ENCODE measurements at regions not wholly inside any gene's neighbourhood (a gene's known extent, or its start where the extent isn't known, plus 50 kb on each side); places are given as distances from the start of the nearest gene placed in this dataset.
"Not testable (repeated sequence)": the region's sequence is repeated elsewhere in the genome, so short reads cannot be mapped to it uniquely, and the experiment has no call there.

DNA sequence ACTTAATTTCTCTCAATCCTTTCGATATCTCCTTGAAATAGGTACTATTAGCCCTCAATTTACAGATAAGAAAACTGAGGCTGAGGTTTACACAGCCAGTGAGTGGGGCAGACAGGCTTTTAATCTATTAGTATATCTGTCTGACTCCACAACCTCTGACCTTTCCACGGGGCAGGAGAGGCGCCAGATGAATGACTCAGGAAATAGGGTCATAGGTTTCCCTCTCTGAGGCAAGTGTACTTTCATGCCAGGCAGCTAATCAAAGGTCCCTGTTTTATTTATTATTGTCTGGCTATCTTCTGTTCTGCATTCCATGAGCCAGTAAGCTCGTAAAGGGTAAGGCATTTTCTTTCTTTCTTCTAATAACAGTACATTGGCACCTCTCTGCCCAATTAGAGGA, 79.6 kb upstream of the KLF4 start:
- no peak overlapping the region for H3K14ac ChIP-seq (replicated peaks; ENCODE audit: low read depth, low read length)
- H3K36me3 ChIP-seq (ENCODE audit: control insufficient read depth, insufficient read depth, low read length) = no peaks in the 10 kb centered on the region
- H4K20me1 ChIP-seq (ENCODE audit: insufficient read depth, low read length) = no peaks in the 10 kb centered on the region
- H2AFZ ChIP-seq (replicated peaks; ENCODE audit: low read length, poor library complexity) = no peak overlapping the region
- in situ Hi-C loops (cut with MboI; ENCODE audit: low sequenced_read_pairs) (no loop called here), intact Hi-C loops (cut with micrococcal nuclease) (no loop called here), dilution Hi-C loops (cut with HindIII; ENCODE audit: low sequenced_read_pairs, unreplicated experiment) (no loop called here)
- no peak overlapping the region for H4K5ac ChIP-seq (ENCODE audit: low read depth, low read length)
- ChIA-PET POLR2A (ENCODE audit: unreplicated experiment) (no interaction called here), CTCF (no interaction called here)
- no peak overlapping the region for H2BK120ac ChIP-seq (ENCODE audit: low read depth, low read length)
- WGBS, 2 experiments (ENCODE audit: extremely low coverage in 2 of 2, insufficient read length in 1 of 2) = no CpG with 5 or more reads among the region's 4 CpGs
- no peak overlapping the region for H2BK15ac ChIP-seq (ENCODE audit: low read depth, low read length)
- no peaks in the 10 kb centered on the region; the same call in 1 of the 2 replicates for H3K4me1 ChIP-seq (ENCODE audit: control insufficient read depth, insufficient read depth, low read length)
- BruUV-seq (replicated peaks) = no TSS peak
- no peak overlapping the region for H2AK9ac ChIP-seq (replicated peaks; ENCODE audit: low read depth, low read length, poor library complexity)
- no peak overlapping the region for H3K56ac ChIP-seq (ENCODE audit: extremely low read depth, insufficient read depth, low read length)
- H3K79me1 ChIP-seq (ENCODE audit: low read depth in 1 of 2, low read length in 2 of 2) = no peaks in the 10 kb centered on the region
- ATAC-seq (ENCODE audit: low read depth) (peak; percentile 64), DNase-seq (peak; percentile 17)
- H3K9me3 ChIP-seq (ENCODE audit: control insufficient read depth, insufficient read depth, low read length) = no peaks in the 10 kb centered on the region
- H3K23ac ChIP-seq (ENCODE audit: low read depth, low read length) = no peak overlapping the region
- no peaks in the 10 kb centered on the region for H3K27me3 ChIP-seq (ENCODE audit: control insufficient read depth, insufficient read depth, low read length)
- H2BK20ac ChIP-seq (ENCODE audit: low read depth, low read length) = no peak overlapping the region
- H3K4ac ChIP-seq (ENCODE audit: low read depth, low read length) = no peak overlapping the region
- TF ChIP-seq USF2 (IDR thresholded peaks at IDR 0.05; ENCODE audit: low read depth, low read length) = no peak
- no peaks in the 10 kb centered on the region for H3K9me1 ChIP-seq (ENCODE audit: insufficient read depth, low read length)
- no peak overlapping the region for H3K27ac ChIP-seq (ENCODE audit: insufficient read depth, low read length)
- no peak overlapping the region for H2BK5ac ChIP-seq (ENCODE audit: low read depth, low read length, poor library complexity, severe bottlenecking)
- no peak overlapping the region for H4K8ac ChIP-seq (ENCODE audit: low read depth in 2 of 2, low read length in 2 of 2)
- H3K4me2 ChIP-seq (ENCODE audit: low read depth, low read length) = no peak overlapping the region
- H3K9ac ChIP-seq (ENCODE audit: low read depth, low read length) = no peak overlapping the region
- H4K91ac ChIP-seq (ENCODE audit: insufficient read depth, low read depth, low read length) = no peak overlapping the region
- H3K4me3 ChIP-seq (ENCODE audit: insufficient read depth, low read depth, low read length) = no peak overlapping the region
- no peak overlapping the region for H2AK5ac ChIP-seq (ENCODE audit: low read depth, low read length)
- H3K18ac ChIP-seq (ENCODE audit: low read depth, low read length) = no peak overlapping the region

DNA sequence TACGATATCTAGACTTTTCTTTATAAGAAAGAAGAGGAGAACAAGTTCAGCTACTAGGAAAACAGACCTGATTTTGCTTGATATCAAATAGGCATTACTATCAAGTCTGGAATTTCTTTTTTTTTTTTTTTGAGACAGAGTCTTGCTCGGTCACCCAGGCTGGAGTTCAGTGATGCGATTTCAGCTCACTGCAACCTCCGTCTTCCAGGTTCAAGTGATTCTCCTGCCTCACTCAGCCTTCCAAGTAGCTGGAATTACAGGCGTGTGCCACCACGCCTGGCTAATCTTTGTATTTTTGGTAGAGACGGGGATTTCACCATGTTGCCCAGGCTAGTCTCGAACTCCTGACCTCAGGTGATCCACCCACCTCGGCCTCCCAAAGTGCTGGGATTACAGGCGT, 78.8 kb upstream of the KLF4 start:
- H2BK20ac ChIP-seq (ENCODE audit: low read depth, low read length); H2AFZ ChIP-seq (replicated peaks; ENCODE audit: low read length, poor library complexity); H3K18ac ChIP-seq (ENCODE audit: low read depth, low read length); H3K4me3 ChIP-seq (ENCODE audit: insufficient read depth, low read depth, low read length); H2BK15ac ChIP-seq (ENCODE audit: low read depth, low read length); H3K9me3 ChIP-seq (ENCODE audit: control insufficient read depth, insufficient read depth, low read length); H4K8ac ChIP-seq (ENCODE audit: low read depth in 2 of 2, low read length in 2 of 2); H3K27me3 ChIP-seq (ENCODE audit: control insufficient read depth, insufficient read depth, low read length); H4K91ac ChIP-seq (ENCODE audit: insufficient read depth, low read depth, low read length); H2BK120ac ChIP-seq (ENCODE audit: low read depth, low read length); H3K9ac ChIP-seq (ENCODE audit: low read depth, low read length); BruUV-seq (replicated peaks); H4K20me1 ChIP-seq (ENCODE audit: insufficient read depth, low read length); dilution Hi-C loops (cut with HindIII; ENCODE audit: low sequenced_read_pairs, unreplicated experiment); H3K27ac ChIP-seq (ENCODE audit: insufficient read depth, low read length); H2BK5ac ChIP-seq (ENCODE audit: low read depth, low read length, poor library complexity, severe bottlenecking); H3K14ac ChIP-seq (replicated peaks; ENCODE audit: low read depth, low read length); H2AK9ac ChIP-seq (replicated peaks; ENCODE audit: low read depth, low read length, poor library complexity); H4K5ac ChIP-seq (ENCODE audit: low read depth, low read length); DNase-seq; H3K23ac ChIP-seq (ENCODE audit: low read depth, low read length); H3K9me1 ChIP-seq (ENCODE audit: insufficient read depth, low read length); H3K4ac ChIP-seq (ENCODE audit: low read depth, low read length); ATAC-seq (ENCODE audit: low read depth); H3K36me3 ChIP-seq (ENCODE audit: control insufficient read depth, insufficient read depth, low read length); H3K4me2 ChIP-seq (ENCODE audit: low read depth, low read length); H3K56ac ChIP-seq (ENCODE audit: extremely low read depth, insufficient read depth, low read length); POLR2A ChIA-PET (ENCODE audit: unreplicated experiment); intact Hi-C loops (cut with micrococcal nuclease); H2AK5ac ChIP-seq (ENCODE audit: low read depth, low read length); H3K4me1 ChIP-seq (ENCODE audit: control insufficient read depth, insufficient read depth, low read length); H3K79me1 ChIP-seq (ENCODE audit: low read depth in 1 of 2, low read length in 2 of 2); in situ Hi-C loops (cut with MboI; ENCODE audit: low sequenced_read_pairs): not testable (repeated sequence)
- WGBS, 2 experiments (ENCODE audit: extremely low coverage in 2 of 2, insufficient read length in 1 of 2) = 100% methylated on average over 4 of the region's 10 CpGs; no CpG with 5 or more reads in 1 of the 2 experiments
- CTCF ChIA-PET = interaction anchor here (0.6 kb wide), 1 partner anchor 27 kb away, joined by 9 read pairs; no protein-coding TSS in a partner anchor
